Astrocyte (in vitro differentiated cells and primary cell): ENCODE measurements at regions not wholly inside any gene's neighbourhood (a gene's known extent, or its start where the extent isn't known, plus 50 kb on each side); places are given as distances from the start of the nearest gene placed in this dataset.

ENCODE experiments used
- CTCF ChIP-seq: IDR thresholded peaks from 2 replicates; pipeline ENCODE4 v1.5.1; 2011; ENCODE audit warnings: low read depth, mild to moderate bottlenecking, inconsistent platforms, low read length, moderate library complexity; ENCODE audit not compliant: insufficient read depth
- EZH2 ChIP-seq: IDR thresholded peaks from 2 replicates; pipeline ENCODE4 v1.6.1; 2012; ENCODE audit warnings: mild to moderate bottlenecking, low read length, inconsistent platforms; ENCODE audit not compliant: insufficient read depth

GRCh38 chr5:77926337-77926736 lies 150.2 kb upstream of the TBCA start:
- no peak for TF ChIP-seq CTCF
- no peak for TF ChIP-seq EZH2
